Esophagus muscularis mucosa (tissue), 4 donors: ENCODE measurements at regions not wholly inside any gene's neighbourhood (a gene's known extent, or its start where the extent isn't known, plus 50 kb on each side); places are given as distances from the start of the nearest gene placed in this dataset.

ENCODE experiments used
- DNase-seq: peaks from one replicate; pipeline ENCODE4 v3.0.0-alpha.2; 2017; ENCODE audit errors: extremely low spot score
- H3K27ac ChIP-seq, 4 donors: fragments of 200-600 bp; sonication (generic); replicated peaks in 1 of 4; 1 replicate in 3 of 4; 2 replicates in 1 of 4; pipeline ENCODE4 v1.5.1; 2016 to 2019; ENCODE audit warnings: mild to moderate bottlenecking in 1 of 4
- H3K27me3 ChIP-seq, 4 donors: fragments of 200-600 bp; sonication (generic); one replicate each; pipeline versions ENCODE4 v1.5.1 to v1.6.0; 2016 to 2019
- H3K36me3 ChIP-seq, 4 donors: fragments of 200-600 bp; sonication (generic); one replicate each; pipeline ENCODE4 v1.5.1; 2016 to 2019
- H3K4me1 ChIP-seq, 4 donors: fragments of 200-600 bp; sonication (generic); one replicate each; pipeline ENCODE4 v1.5.1; 2016 to 2019
- H3K4me3 ChIP-seq, 4 donors: fragments of 200-600 bp; sonication (generic); 1 replicate in 2 of 4; 2 replicates in 2 of 4; pipeline ENCODE4 v1.5.1; 2016 to 2019; ENCODE audit warnings: mild to moderate bottlenecking in 4 of 4, moderate library complexity in 1 of 4
- H3K9me3 ChIP-seq, 4 donors: fragments of 200-600 bp; sonication (generic); 1 replicate in 3 of 4; 2 replicates in 1 of 4; pipeline ENCODE4 v1.5.1; 2016 to 2019
- EP300 ChIP-seq: sonication (generic); formaldehyde crosslinking; IDR thresholded peaks from one replicate; pipeline ENCODE4 v1.6.1; 2017; ENCODE audit warnings: antibody characterized with exemption
- POLR2A ChIP-seq: fragments of 450-650 bp; IDR thresholded peaks from one replicate; pipeline ENCODE4 v1.6.1; 2017; ENCODE audit warnings: antibody characterized with exemption, moderate library complexity, mild to moderate bottlenecking, low read depth
- POLR2AphosphoS5 ChIP-seq, 2 donors: sonication (generic); formaldehyde crosslinking; IDR thresholded peaks; one replicate each; pipeline ENCODE4 v1.6.1; 2017; ENCODE audit warnings: antibody characterized with exemption in 2 of 2
- WGBS: methylation state at CpG from one replicate; pipeline ENCODE4 v1.1.5; 2018; 5-methylcytosine and 5-hydroxymethylcytosine counted together
- intact Hi-C: fragments of 100-400 bp; cut with DNase I; formaldehyde crosslinking; loops from one replicate; pipeline ENCODE4 v1.15.1; 2023
- TF ChIP-seq, protein P1 (sequence below), 3 experiments: fragments of 200-600 bp in 2 of 3; fragments of 450-650 bp in 1 of 3; sonication (generic) in 2 of 3; IDR thresholded peaks; one replicate each; pipeline ENCODE4 v1.5.1; 2017 to 2019; ENCODE audit warnings: antibody characterized with exemption in 3 of 3, mild to moderate bottlenecking in 2 of 3, moderate library complexity in 1 of 3

DNA sequence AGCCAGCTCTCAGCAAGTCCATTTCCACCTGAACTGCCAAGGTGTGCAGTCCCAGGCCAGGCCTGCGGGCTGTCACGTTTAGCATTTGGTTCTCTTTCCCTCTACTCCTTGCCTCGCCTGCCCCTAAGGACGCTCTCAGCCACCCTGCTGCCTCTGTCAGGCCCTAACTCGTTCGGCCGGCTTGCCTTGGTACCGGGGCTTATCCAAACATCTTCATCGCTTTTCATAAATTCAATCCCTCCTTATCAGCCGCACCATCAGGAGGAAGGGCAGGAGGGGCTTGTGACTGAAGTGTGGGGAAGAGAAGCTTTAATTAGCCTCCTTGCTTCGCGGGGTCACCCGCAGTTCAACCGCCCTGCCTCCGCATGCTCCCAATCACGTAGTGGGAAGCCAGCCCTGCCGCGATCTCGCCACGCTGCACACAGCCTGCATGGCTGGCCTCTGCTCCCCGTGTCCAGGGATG lies 231.1 kb downstream of the SOX9 start:
- no peak for TF ChIP-seq POLR2AphosphoS5 (IDR thresholded peaks at IDR 0.05)
- Histone ChIP-seq H3K4me1 (no peaks in the 10 kb centered on the region), H3K4me3 (no peak overlapping the region), H3K27me3 (peaks cover 0 to 3% (median 0%) of the 10 kb centered on the region in 4 donors), H3K36me3 (no peaks in the 10 kb centered on the region), H3K27ac (no peak overlapping the region), H3K9me3 (peaks cover 0 to 13% (median 5%) of the 10 kb centered on the region in 4 donors)
- intact Hi-C loops: no loop called here
- DNase-seq: no peak
- 49% methylated on average over 21 of the region's 21 CpGs for WGBS

DNA sequence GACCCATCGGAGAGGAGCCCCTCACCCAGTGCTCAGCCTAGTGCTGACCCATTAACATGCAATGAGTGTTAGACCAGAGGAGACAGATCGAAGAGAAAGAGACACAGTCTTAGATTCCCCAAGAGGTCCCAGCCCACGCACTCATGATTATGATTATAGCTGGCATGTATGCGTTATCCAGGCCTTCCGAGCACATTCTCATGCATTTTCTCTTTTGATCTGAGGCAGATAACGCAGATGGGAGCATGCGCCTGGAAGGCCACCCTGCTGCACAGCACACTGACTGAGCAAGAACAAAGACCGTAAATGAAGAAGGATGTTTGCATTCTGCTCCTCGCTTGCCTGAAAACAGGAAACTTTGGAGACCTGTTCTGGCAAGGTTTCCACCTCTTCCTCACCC lies 232.7 kb downstream of the SOX9 start:
- TF ChIP-seq, protein P1, sequence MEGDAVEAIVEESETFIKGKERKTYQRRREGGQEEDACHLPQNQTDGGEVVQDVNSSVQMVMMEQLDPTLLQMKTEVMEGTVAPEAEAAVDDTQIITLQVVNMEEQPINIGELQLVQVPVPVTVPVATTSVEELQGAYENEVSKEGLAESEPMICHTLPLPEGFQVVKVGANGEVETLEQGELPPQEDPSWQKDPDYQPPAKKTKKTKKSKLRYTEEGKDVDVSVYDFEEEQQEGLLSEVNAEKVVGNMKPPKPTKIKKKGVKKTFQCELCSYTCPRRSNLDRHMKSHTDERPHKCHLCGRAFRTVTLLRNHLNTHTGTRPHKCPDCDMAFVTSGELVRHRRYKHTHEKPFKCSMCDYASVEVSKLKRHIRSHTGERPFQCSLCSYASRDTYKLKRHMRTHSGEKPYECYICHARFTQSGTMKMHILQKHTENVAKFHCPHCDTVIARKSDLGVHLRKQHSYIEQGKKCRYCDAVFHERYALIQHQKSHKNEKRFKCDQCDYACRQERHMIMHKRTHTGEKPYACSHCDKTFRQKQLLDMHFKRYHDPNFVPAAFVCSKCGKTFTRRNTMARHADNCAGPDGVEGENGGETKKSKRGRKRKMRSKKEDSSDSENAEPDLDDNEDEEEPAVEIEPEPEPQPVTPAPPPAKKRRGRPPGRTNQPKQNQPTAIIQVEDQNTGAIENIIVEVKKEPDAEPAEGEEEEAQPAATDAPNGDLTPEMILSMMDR (IDR thresholded peaks at IDR 0.05): no peak
- TF ChIP-seq POLR2A (no peak), POLR2AphosphoS5 (IDR thresholded peaks at IDR 0.05) (no peak), EP300 (no peak)
- WGBS: 91% methylated on average over 9 of the region's 9 CpGs
- Histone ChIP-seq H3K4me1 (no peaks in the 10 kb centered on the region), H3K36me3 (no peaks in the 10 kb centered on the region), H3K27ac (no peak overlapping the region), H3K4me3 (no peak overlapping the region), H3K27me3 (no peaks in the 10 kb centered on the region), H3K9me3 (peaks cover 0 to 21% (median 7%) of the 10 kb centered on the region in 4 donors)
- intact Hi-C loops: no loop called here
- no peak for DNase-seq

DNA sequence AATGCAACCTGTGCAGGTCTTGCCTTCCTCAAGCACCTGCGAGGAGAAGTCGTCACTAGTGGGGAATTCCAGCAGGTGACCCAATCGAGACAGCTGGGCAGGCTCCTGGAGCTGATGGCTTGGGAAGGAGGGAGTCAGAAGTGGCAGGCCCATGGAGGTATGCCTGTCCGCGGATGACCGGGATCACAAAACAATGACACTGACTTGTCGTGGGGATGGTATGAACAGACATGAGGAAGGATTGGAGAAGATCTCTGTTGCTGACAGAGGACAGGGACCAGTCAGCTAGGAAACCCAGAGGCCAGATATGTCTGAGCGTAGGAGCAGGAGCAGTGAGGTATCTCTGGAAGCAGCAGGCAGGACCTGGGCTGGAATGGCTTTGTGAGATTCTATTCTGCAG lies 233.3 kb downstream of the SOX9 start:
- H3K36me3 ChIP-seq: no peaks in the 10 kb centered on the region
- no peak for TF ChIP-seq EP300
- TF ChIP-seq POLR2A: no peak
- TF ChIP-seq, protein P1 (IDR thresholded peaks at IDR 0.05): no peak
- no peak for TF ChIP-seq POLR2AphosphoS5 (IDR thresholded peaks at IDR 0.05)
- H3K9me3 ChIP-seq: peaks cover 0 to 21% (median 7%) of the 10 kb centered on the region in 4 donors
- H3K4me1 ChIP-seq: no peaks in the 10 kb centered on the region
- intact Hi-C loops: no loop called here
- no peak for DNase-seq
- 93% methylated on average over 8 of the region's 8 CpGs for WGBS
- no peaks in the 10 kb centered on the region for H3K27me3 ChIP-seq
- no peak overlapping the region for H3K4me3 ChIP-seq
- H3K27ac ChIP-seq: no peak overlapping the region

DNA sequence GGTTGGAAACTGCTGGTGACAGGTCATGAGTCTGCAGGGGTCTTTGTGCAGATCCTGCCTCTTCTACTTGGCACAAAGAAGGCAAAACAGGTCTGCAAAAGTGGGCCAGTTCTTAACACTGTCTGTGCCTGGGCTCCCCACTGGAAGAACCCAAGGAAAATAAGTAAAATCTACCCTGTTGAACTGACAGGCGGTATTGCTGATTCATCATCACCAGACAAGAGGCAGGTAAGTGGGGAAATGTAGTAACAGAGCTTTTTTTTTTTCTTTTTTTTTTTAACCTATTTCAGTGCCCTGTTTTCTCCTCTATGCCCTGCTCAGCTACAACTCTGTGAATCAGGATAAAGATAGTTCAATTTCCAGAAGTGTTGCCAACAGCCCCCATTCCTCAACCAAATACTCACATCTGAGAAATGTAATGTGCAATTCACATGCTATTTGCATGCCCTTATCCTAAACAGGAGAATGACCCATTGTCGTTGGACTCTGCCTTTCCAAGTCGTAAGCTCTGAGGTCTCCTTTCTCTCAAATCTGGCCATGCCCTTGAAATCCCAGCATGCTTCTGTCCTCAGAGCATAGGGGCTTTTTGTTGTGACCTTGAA lies 237.0 kb downstream of the SOX9 start:
- Histone ChIP-seq H3K27ac (no peak overlapping the region), H3K36me3 (no peaks in the 10 kb centered on the region), H3K4me1 (no peaks in the 10 kb centered on the region), H3K4me3 (no peak overlapping the region), H3K9me3 (peaks cover 0 to 21% (median 7%) of the 10 kb centered on the region in 4 donors), H3K27me3 (peaks cover 0 to 5% (median 0%) of the 10 kb centered on the region in 4 donors)
- 88% methylated on average over 3 of the region's 3 CpGs for WGBS
- no peak for TF ChIP-seq EP300
- TF ChIP-seq POLR2A: no peak
- TF ChIP-seq POLR2AphosphoS5 (IDR thresholded peaks at IDR 0.05): no peak
- TF ChIP-seq, protein P1 (IDR thresholded peaks at IDR 0.05): no peak
- DNase-seq: no peak
- intact Hi-C loops: no loop called here

DNA sequence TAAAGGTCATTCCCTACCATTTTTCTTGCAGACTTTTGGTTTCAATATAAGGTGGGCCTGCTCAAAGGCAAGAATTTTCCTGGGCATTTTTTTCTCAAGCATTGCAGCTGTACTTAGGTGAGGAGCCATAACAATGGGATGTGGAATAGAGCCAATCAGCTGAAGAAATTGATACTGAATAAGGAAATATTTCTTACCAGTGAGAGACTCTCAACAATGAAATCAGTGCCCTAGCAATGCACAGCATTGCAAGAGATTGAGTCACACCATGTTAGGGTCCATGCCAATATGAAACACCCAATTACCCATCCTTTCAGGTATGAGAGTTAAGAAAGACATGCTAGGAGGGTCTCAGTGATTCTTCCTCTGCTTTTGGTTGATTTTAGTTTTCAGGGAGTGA lies 237.6 kb downstream of the SOX9 start:
- TF ChIP-seq POLR2A (no peak), EP300 (no peak), POLR2AphosphoS5 (IDR thresholded peaks at IDR 0.05) (no peak)
- TF ChIP-seq, protein P1 (IDR thresholded peaks at IDR 0.05): no peak
- no peak overlapping the region for H3K4me3 ChIP-seq
- no peaks in the 10 kb centered on the region for H3K4me1 ChIP-seq
- no peak for DNase-seq
- peaks cover 0 to 21% (median 7%) of the 10 kb centered on the region in 4 donors for H3K9me3 ChIP-seq
- H3K36me3 ChIP-seq: no peaks in the 10 kb centered on the region
- intact Hi-C loops: no loop called here
- H3K27me3 ChIP-seq: peaks cover 0 to 5% (median 0%) of the 10 kb centered on the region in 4 donors
- H3K27ac ChIP-seq: no peak overlapping the region
